SJSA1 (cell line): ENCODE measurements at regions not wholly inside any gene's neighbourhood (a gene's known extent, or its start where the extent isn't known, plus 50 kb on each side); places are given as distances from the start of the nearest gene placed in this dataset.

ENCODE experiments used
- DNase-seq, 2 experiments: peaks; one replicate each; pipeline ENCODE4 v3.0.0-alpha.2; 2015 to 2020; ENCODE audit warnings: low spot score in 2 of 2, low read depth in 1 of 2
- H3K27ac ChIP-seq: fragments of 250-450 bp; sonication (Bioruptor Pico); 2 replicates; pipeline ENCODE4 v1.5.1; 2020; ENCODE audit warnings: mild to moderate bottlenecking, moderate library complexity
- H3K27me3 ChIP-seq: fragments of 250-450 bp; sonication (Bioruptor Pico); replicated peaks from 2 replicates; pipeline ENCODE4 v1.5.1; 2020; ENCODE audit warnings: mild to moderate bottlenecking, moderate library complexity
- H3K36me3 ChIP-seq: fragments of 250-450 bp; sonication (Bioruptor Pico); 2 replicates; pipeline ENCODE4 v1.5.1; 2020; ENCODE audit warnings: mild to moderate bottlenecking
- H3K4me1 ChIP-seq: fragments of 250-450 bp; sonication (Bioruptor Pico); replicated peaks from 2 replicates; pipeline ENCODE4 v1.6.1; 2021; ENCODE audit warnings: mild to moderate bottlenecking
- H3K4me3 ChIP-seq: fragments of 250-450 bp; sonication (Bioruptor Pico); 2 replicates; pipeline ENCODE4 v1.5.1; 2020; ENCODE audit warnings: mild to moderate bottlenecking
- H3K9me3 ChIP-seq: fragments of 250-450 bp; sonication (Bioruptor Pico); replicated peaks from 2 replicates; pipeline ENCODE4 v1.5.1; 2020; ENCODE audit warnings: mild to moderate bottlenecking

- Histone ChIP-seq H3K27ac (no peak overlapping the region), H3K36me3 (no peaks in the 10 kb centered on the region), H3K27me3 (no peaks in the 10 kb centered on the region), H3K4me3 (no peak overlapping the region), H3K4me1 (peaks cover 24% of the 10 kb centered on the region), H3K9me3 (no peaks in the 10 kb centered on the region)
- DNase-seq = no peak
These were observed 107.7 kb upstream of the JAG1 start for GRCh38 chr20:10781526-10781925.

GRCh38 chr20:10783707-10784553 lies 110.1 kb upstream of the JAG1 start:
- Histone ChIP-seq H3K36me3 (no peaks in the 10 kb centered on the region), H3K4me1 (peaks cover 24% of the 10 kb centered on the region), H3K27ac (no peak overlapping the region), H3K9me3 (no peaks in the 10 kb centered on the region), H3K27me3 (no peaks in the 10 kb centered on the region), H3K4me3 (no peak overlapping the region)
- DNase-seq = no peak

GRCh38 chr20:10784554-10785183 lies 110.9 kb upstream of the JAG1 start:
- no peak overlapping the region for H3K4me3 ChIP-seq
- DNase-seq = no peak
- H3K4me1 ChIP-seq = peaks cover 17% of the 10 kb centered on the region
- no peaks in the 10 kb centered on the region for H3K36me3 ChIP-seq
- H3K27me3 ChIP-seq = no peaks in the 10 kb centered on the region
- no peaks in the 10 kb centered on the region for H3K9me3 ChIP-seq
- H3K27ac ChIP-seq = no peak overlapping the region

- H3K27me3 ChIP-seq = no peaks in the 10 kb centered on the region
- H3K27ac ChIP-seq = no peak overlapping the region
- no peak for DNase-seq
- H3K36me3 ChIP-seq = no peaks in the 10 kb centered on the region
- H3K4me1 ChIP-seq = 0 out of 2 replicates have a peak, but pooled peaks cover 4% of the 10 kb centered on the region
- H3K4me3 ChIP-seq = no peak overlapping the region
- H3K9me3 ChIP-seq = no peaks in the 10 kb centered on the region
These were observed 112.9 kb upstream of the JAG1 start for GRCh38 chr20:10786678-10787077.

DNA sequence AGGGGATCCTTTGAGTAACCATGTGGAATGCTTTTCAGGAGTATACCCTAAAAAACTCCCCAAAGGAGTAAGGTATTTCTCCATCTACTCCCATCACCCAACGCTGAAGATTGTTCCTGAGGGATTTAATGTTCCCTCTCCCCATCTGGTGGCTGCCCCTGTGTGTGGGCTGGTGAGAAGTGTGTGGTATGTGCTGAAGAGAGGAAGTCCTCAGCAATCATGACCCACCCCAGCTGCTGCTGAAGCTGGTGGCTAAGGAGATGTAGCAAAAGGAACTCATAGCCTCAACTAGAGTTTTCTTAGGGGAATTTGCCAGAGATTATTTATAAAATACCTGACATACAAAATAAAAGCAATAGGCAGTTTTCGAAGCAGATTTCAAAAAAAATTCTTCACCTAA lies 114.3 kb upstream of the JAG1 start:
- Histone ChIP-seq H3K9me3 (no peaks in the 10 kb centered on the region; the same call in 1 of the 2 replicates), H3K4me1 (peaks cover 4% of the 10 kb centered on the region; the same call in 1 of the 2 replicates), H3K4me3 (no peak overlapping the region), H3K27ac (no peak overlapping the region), H3K36me3 (no peaks in the 10 kb centered on the region), H3K27me3 (no peaks in the 10 kb centered on the region)
- no peak for DNase-seq

GRCh38 chr20:10788877-10789276 lies 115.1 kb upstream of the JAG1 start:
- Histone ChIP-seq H3K9me3 (no peaks in the 10 kb centered on the region; the same call in 1 of the 2 replicates), H3K4me1 (peaks cover 4% of the 10 kb centered on the region; the same call in 1 of the 2 replicates), H3K4me3 (no peak overlapping the region), H3K27ac (no peak overlapping the region), H3K27me3 (no peaks in the 10 kb centered on the region), H3K36me3 (no peaks in the 10 kb centered on the region)
- no peak for DNase-seq

DNA sequence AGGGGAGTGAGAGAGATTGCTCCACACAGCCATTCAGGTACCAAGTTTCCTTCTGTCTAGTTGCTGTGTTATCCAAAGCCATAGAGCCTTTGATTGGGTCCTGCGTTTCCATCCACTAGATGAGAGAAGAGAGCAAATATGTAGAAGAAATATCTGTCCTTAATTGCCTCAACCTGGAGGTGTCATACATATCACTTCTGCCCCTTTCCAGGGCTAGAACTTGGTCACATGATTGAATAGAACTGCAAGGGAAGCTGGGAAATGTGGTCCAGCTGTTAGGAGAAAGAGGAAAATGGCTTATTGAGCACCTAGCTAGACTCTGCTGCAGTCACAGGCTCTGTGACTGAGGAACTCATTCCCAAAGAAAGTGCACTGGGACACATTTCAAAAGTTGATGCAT lies 115.6 kb upstream of the JAG1 start:
- DNase-seq = no peak
- no peaks in the 10 kb centered on the region; the same call in 1 of the 2 replicates for H3K9me3 ChIP-seq
- no peaks in the 10 kb centered on the region for H3K36me3 ChIP-seq
- no peaks in the 10 kb centered on the region; the same call in 1 of the 2 replicates for H3K4me1 ChIP-seq
- H3K27ac ChIP-seq = no peak overlapping the region
- H3K27me3 ChIP-seq = no peaks in the 10 kb centered on the region
- no peak overlapping the region for H3K4me3 ChIP-seq

DNA sequence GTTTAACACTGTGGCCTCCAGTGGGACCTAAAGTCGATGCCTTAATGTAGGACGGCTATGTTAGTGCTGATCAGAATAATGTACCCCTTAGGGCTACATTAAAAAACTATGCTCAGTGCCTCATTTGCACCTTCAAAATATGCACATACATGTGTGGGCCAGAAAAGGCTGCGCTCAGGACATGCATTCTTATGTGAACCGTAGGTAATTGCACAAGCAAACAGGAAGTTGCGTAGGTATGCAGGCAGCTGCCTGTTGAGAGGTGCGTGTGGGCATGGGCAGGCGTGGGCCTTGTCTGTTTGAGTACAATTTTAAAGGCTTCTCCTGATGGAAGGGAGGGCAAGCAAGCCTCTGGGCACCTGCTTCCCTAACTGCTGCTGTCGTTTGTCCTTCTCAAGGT lies 116.2 kb upstream of the JAG1 start:
- Histone ChIP-seq H3K27me3 (no peaks in the 10 kb centered on the region), H3K4me3 (no peak overlapping the region), H3K4me1 (no peaks in the 10 kb centered on the region; the same call in 1 of the 2 replicates), H3K36me3 (no peaks in the 10 kb centered on the region), H3K27ac (no peak overlapping the region), H3K9me3 (no peaks in the 10 kb centered on the region; the same call in 1 of the 2 replicates)
- no peak for DNase-seq

DNA sequence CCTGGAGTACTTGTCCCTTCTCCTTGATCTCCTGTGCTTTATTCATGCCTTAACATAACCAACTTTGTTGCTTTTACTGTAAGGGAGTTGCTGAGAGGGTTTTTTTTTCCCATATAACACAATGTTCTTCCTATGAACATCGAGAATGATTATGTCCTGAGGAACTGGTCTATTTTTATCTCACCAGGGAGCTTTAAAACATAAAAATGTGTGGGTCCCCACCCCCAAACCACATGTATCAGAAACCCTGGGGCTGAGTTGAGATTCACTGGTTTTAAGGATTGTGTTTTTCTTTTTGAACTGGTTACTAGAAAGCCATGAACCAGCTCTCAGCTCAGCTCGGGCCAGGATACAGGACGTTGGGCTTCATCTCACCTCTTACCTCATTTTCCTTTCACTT lies 118.5 kb upstream of the JAG1 start:
- DNase-seq = no peak
- H3K27me3 ChIP-seq = no peaks in the 10 kb centered on the region
- no peak overlapping the region for H3K27ac ChIP-seq
- no peaks in the 10 kb centered on the region; the same call in 1 of the 2 replicates for H3K9me3 ChIP-seq
- no peaks in the 10 kb centered on the region for H3K36me3 ChIP-seq
- no peak overlapping the region for H3K4me3 ChIP-seq
- H3K4me1 ChIP-seq = peaks cover 3% of the 10 kb centered on the region

- H3K4me1 ChIP-seq = peaks cover 12% of the 10 kb centered on the region
- DNase-seq = no peak
- H3K27me3 ChIP-seq = no peaks in the 10 kb centered on the region
- no peak overlapping the region for H3K4me3 ChIP-seq
- H3K27ac ChIP-seq = no peak overlapping the region
- H3K36me3 ChIP-seq = no peaks in the 10 kb centered on the region
- no peaks in the 10 kb centered on the region; the same call in 1 of the 2 replicates for H3K9me3 ChIP-seq
These were observed 120.0 kb upstream of the JAG1 start for GRCh38 chr20:10793766-10794165.

- H3K27me3 ChIP-seq = no peaks in the 10 kb centered on the region
- H3K27ac ChIP-seq = no peak overlapping the region
- no peaks in the 10 kb centered on the region for H3K36me3 ChIP-seq
- no peak overlapping the region for H3K4me3 ChIP-seq
- H3K9me3 ChIP-seq = no peaks in the 10 kb centered on the region; the same call in 1 of the 2 replicates
- no peak for DNase-seq
- peaks cover 12% of the 10 kb centered on the region for H3K4me1 ChIP-seq
These were observed 121.0 kb upstream of the JAG1 start for GRCh38 chr20:10794765-10795164.

DNA sequence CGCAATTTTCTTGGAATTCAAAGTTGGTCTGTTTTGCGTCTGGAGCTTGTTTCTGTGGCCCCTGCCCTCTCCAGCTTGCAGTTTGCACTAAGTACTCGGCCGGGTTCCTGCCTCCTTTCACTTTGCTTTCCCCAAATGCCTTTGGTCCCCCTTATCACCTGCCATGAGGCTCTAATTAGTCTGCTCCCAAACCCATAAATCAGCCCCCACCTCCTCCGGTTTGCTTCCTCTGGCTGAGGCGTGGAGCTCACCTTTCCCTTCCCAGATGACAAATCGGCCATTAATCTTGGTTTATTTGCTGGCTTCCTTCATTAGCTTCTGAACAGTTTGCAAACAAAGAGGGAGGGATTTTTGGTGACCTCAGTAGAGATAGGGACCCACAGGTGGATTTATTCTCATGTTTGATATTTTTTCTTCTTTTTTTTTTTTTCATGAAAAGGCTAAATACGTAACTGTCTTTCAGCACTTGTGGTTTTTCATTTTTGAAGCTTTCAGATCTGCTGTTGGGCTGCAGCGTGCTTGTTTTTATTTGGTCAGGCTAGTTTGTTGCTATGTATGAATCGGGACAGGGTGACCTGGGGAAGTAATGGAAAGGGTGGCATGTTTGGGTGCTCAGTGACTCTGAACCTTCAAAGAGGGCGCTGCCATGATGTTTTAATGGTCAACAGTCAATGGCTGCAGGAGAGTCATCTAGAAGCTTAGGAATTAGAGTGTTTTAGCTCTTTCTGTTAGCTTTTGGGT lies 121.7 kb upstream of the JAG1 start:
- Histone ChIP-seq H3K4me1 (peaks cover 18% of the 10 kb centered on the region), H3K4me3 (no peak overlapping the region), H3K27ac (no peak overlapping the region), H3K27me3 (no peaks in the 10 kb centered on the region), H3K36me3 (no peaks in the 10 kb centered on the region), H3K9me3 (no peaks in the 10 kb centered on the region; the same call in 1 of the 2 replicates)
- no peak for DNase-seq

- Histone ChIP-seq H3K36me3 (no peaks in the 10 kb centered on the region), H3K9me3 (no peaks in the 10 kb centered on the region), H3K4me3 (no peak overlapping the region), H3K4me1 (peaks cover 21% of the 10 kb centered on the region), H3K27me3 (no peaks in the 10 kb centered on the region), H3K27ac (no peak overlapping the region)
- no peak for DNase-seq
These were observed 125.0 kb upstream of the JAG1 start for GRCh38 chr20:10798811-10799210.

- Histone ChIP-seq H3K4me1 (peaks cover 21% of the 10 kb centered on the region), H3K27ac (no peak overlapping the region), H3K27me3 (no peaks in the 10 kb centered on the region), H3K9me3 (no peaks in the 10 kb centered on the region), H3K4me3 (no peak overlapping the region), H3K36me3 (no peaks in the 10 kb centered on the region)
- no peak for DNase-seq
These were observed 125.9 kb upstream of the JAG1 start for GRCh38 chr20:10799735-10800134.
